ENCODE measurements at regions not wholly inside any gene's neighbourhood (a gene's known extent, or its start where the extent isn't known, plus 50 kb on each side); places are given as distances from the start of the nearest gene placed in this dataset.
"Not testable (repeated sequence)": the region's sequence is repeated elsewhere in the genome, so short reads cannot be mapped to it uniquely, and the experiment has no call there.

GRCh38 chr15:20302141-20303069 is 239.2 kb downstream of the GOLGA6L6 start:
- H3K9ac ChIP-seq (ENCODE audit: low read length in 3 of 3); intact Hi-C loops (cut with DNase I); FAIRE-seq; H3K36me3 ChIP-seq (ENCODE audit: control insufficient read depth in 2 of 3, insufficient read depth in 3 of 3, low read length in 3 of 3); H3K9me3 ChIP-seq (ENCODE audit: control insufficient read depth in 2 of 3, insufficient read depth in 1 of 3, low read length in 3 of 3); H3K4me1 ChIP-seq (ENCODE audit: control insufficient read depth in 2 of 3, insufficient read depth in 2 of 3, low read depth in 1 of 3, low read length in 3 of 3); H3K4me3 ChIP-seq (ENCODE audit: low read length in 3 of 3); H3K27me3 ChIP-seq (ENCODE audit: control insufficient read depth, insufficient read depth, low read length); H3K27ac ChIP-seq (ENCODE audit: low read depth in 2 of 2, low read length in 2 of 2): not testable (repeated sequence)
- peak in 1 of 5 donors; percentile 80 for DNase-seq

- H3K27me3 ChIP-seq (ENCODE audit: control insufficient read depth, insufficient read depth, low read length); H3K9me3 ChIP-seq (ENCODE audit: control insufficient read depth in 2 of 3, insufficient read depth in 1 of 3, low read length in 3 of 3); FAIRE-seq; H3K27ac ChIP-seq (ENCODE audit: low read depth in 2 of 2, low read length in 2 of 2); H3K9ac ChIP-seq (ENCODE audit: low read length in 3 of 3); H3K4me3 ChIP-seq (ENCODE audit: low read length in 3 of 3); H3K4me1 ChIP-seq (ENCODE audit: control insufficient read depth in 2 of 3, insufficient read depth in 2 of 3, low read depth in 1 of 3, low read length in 3 of 3); H3K36me3 ChIP-seq (ENCODE audit: control insufficient read depth in 2 of 3, insufficient read depth in 3 of 3, low read length in 3 of 3); intact Hi-C loops (cut with DNase I): not testable (repeated sequence)
- DNase-seq, result peak in 1 of 5 donors; percentile 81
These were observed 240.0 kb downstream of the GOLGA6L6 start for GRCh38 chr15:20301471-20302081.

DNA sequence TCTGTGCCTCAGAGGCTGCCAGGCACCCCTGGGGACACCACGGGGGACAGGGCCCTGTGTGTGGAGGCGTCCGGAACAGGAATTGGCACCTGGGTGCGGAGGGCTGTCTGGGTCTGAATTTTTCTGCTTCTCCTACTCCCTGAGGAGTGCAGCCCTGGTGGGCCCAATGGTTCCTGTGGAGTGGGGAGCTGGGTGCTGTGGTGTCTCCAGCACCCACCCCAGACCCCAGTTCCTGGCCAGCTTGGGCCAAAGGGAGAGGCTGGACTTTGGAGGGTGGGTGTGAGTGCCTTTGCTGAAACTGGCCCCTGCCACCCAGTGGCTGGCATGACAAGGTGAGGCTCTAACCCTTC is 240.6 kb downstream of the GOLGA6L6 start:
- H3K27ac ChIP-seq (ENCODE audit: low read depth in 2 of 2, low read length in 2 of 2); H3K4me1 ChIP-seq (ENCODE audit: control insufficient read depth in 2 of 3, insufficient read depth in 2 of 3, low read depth in 1 of 3, low read length in 3 of 3); intact Hi-C loops (cut with DNase I); DNase-seq; H3K4me3 ChIP-seq (ENCODE audit: low read length in 3 of 3); H3K9me3 ChIP-seq (ENCODE audit: control insufficient read depth in 2 of 3, insufficient read depth in 1 of 3, low read length in 3 of 3); FAIRE-seq; H3K27me3 ChIP-seq (ENCODE audit: control insufficient read depth, insufficient read depth, low read length); H3K36me3 ChIP-seq (ENCODE audit: control insufficient read depth in 2 of 3, insufficient read depth in 3 of 3, low read length in 3 of 3); H3K9ac ChIP-seq (ENCODE audit: low read length in 3 of 3): not testable (repeated sequence)

DNA sequence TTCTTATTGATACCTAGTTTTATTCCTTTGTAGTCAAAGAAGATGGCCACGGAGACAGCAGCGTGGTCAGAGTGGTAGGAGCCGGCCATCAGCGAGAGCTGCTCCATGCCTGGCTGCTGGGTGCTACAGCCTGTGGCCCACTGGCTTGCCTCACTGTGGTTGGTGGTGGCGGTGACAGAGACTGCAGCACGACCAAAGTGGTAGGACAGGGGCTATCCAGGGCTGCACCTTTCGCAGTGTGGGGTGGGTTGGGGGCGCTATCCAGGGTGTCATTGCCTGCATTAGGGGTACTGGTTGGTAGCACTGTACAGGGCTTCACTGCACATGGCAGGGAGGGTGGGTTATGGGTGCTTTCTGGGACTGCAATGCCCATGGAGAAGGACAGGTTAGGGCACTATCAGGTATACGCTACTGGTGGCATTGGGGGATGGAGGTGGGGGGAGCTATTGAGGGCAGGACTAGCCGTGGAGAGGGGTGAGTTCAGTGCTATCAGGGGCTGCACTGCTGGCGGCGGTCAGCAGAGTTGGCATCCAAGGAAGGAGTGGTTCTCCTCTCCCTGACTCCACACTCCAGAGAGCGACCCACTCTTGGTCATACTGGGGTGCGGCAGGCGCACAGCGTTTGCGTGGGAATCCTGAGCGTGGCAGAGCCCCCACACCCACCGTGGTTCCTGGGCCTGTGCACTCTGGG is 241.1 kb downstream of the GOLGA6L6 start:
- DNase-seq; H3K4me3 ChIP-seq (ENCODE audit: low read length in 3 of 3); FAIRE-seq; intact Hi-C loops (cut with DNase I); H3K9ac ChIP-seq (ENCODE audit: low read length in 3 of 3); H3K27ac ChIP-seq (ENCODE audit: low read depth in 2 of 2, low read length in 2 of 2); H3K27me3 ChIP-seq (ENCODE audit: control insufficient read depth, insufficient read depth, low read length); H3K36me3 ChIP-seq (ENCODE audit: control insufficient read depth in 2 of 3, insufficient read depth in 3 of 3, low read length in 3 of 3); H3K4me1 ChIP-seq (ENCODE audit: control insufficient read depth in 2 of 3, insufficient read depth in 2 of 3, low read depth in 1 of 3, low read length in 3 of 3); H3K9me3 ChIP-seq (ENCODE audit: control insufficient read depth in 2 of 3, insufficient read depth in 1 of 3, low read length in 3 of 3): not testable (repeated sequence)

DNA sequence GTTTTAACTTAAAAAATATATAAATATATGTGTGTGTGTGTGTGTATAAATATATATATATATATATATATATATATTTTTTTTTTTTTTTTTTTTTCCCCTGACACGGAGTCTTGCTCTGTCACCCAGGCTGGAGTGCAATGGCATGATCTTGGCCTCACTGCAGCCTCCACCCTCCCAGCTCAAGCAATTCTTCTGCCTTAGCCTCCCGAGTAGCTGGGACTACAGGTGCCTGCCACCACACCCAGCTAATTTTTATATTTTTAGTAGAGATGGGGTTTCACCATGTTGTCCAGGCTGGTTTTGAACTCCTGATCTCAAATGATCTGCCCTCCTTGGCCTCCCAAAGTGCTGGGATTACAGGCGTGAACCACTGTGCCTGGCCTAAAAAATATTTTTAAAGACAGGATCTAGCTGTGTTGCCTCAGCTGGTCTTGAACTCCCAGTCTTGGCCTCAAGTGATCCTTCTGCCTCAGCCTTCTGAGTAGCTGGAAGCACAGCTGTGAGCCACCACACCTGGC is 243.9 kb downstream of the GOLGA6L6 start:
- H3K9me3 ChIP-seq (ENCODE audit: control insufficient read depth in 2 of 3, insufficient read depth in 1 of 3, low read length in 3 of 3); DNase-seq; H3K36me3 ChIP-seq (ENCODE audit: control insufficient read depth in 2 of 3, insufficient read depth in 3 of 3, low read length in 3 of 3); H3K9ac ChIP-seq (ENCODE audit: low read length in 3 of 3); H3K27me3 ChIP-seq (ENCODE audit: control insufficient read depth, insufficient read depth, low read length); H3K4me1 ChIP-seq (ENCODE audit: control insufficient read depth in 2 of 3, insufficient read depth in 2 of 3, low read depth in 1 of 3, low read length in 3 of 3); H3K4me3 ChIP-seq (ENCODE audit: low read length in 3 of 3); intact Hi-C loops (cut with DNase I); FAIRE-seq; H3K27ac ChIP-seq (ENCODE audit: low read depth in 2 of 2, low read length in 2 of 2): not testable (repeated sequence)

GRCh38 chr15:20296261-20296660 is 245.3 kb downstream of the GOLGA6L6 start:
- DNase-seq; H3K27ac ChIP-seq (ENCODE audit: low read depth in 2 of 2, low read length in 2 of 2); H3K9me3 ChIP-seq (ENCODE audit: control insufficient read depth in 2 of 3, insufficient read depth in 1 of 3, low read length in 3 of 3); H3K4me1 ChIP-seq (ENCODE audit: control insufficient read depth in 2 of 3, insufficient read depth in 2 of 3, low read depth in 1 of 3, low read length in 3 of 3); FAIRE-seq; H3K9ac ChIP-seq (ENCODE audit: low read length in 3 of 3); H3K36me3 ChIP-seq (ENCODE audit: control insufficient read depth in 2 of 3, insufficient read depth in 3 of 3, low read length in 3 of 3); intact Hi-C loops (cut with DNase I); H3K27me3 ChIP-seq (ENCODE audit: control insufficient read depth, insufficient read depth, low read length); H3K4me3 ChIP-seq (ENCODE audit: low read length in 3 of 3): not testable (repeated sequence)

All from kidney (tissue), 10 donors.